SK-N-SH (cell line): ENCODE measurements at regions not wholly inside any gene's neighbourhood (a gene's known extent, or its start where the extent isn't known, plus 50 kb on each side); places are given as distances from the start of the nearest gene placed in this dataset.
A peak's percentile ranks its signal among the peaks of the same experiment; 100 is the strongest.

Source experiments
- CTCF ChIA-PET: fragments of 300-600, 350-600 bp; formaldehyde crosslinking; extraction: SDS; loops from one replicate; lab custom pipeline; 2021; lab: Yijun Ruan, JAX
- POLR2A ChIA-PET: fragments of 350-600 bp; sonication (Branson Sonifier 250); formaldehyde crosslinking; extraction: SDS; loops from one replicate; lab custom pipeline; 2020; ENCODE audit warnings: antibody characterized with exemption, inconsistent platforms; lab: Yijun Ruan, JAX
- DNase-seq: peaks from one replicate; pipeline ENCODE4 v3.0.0; 2012
- H2AFZ ChIP-seq: fragments of 200-600 bp; sonication (generic); 2 replicates; pipeline ENCODE4 v1.8.1; 2016; ENCODE audit warnings: antibody characterized with exemption, mild to moderate bottlenecking, low read depth
- H3F3A ChIP-seq: fragments of 200-600 bp; sonication (generic); replicated peaks from 2 replicates; pipeline ENCODE3; 2016; ENCODE audit warnings: antibody characterized with exemption, mild to moderate bottlenecking; ENCODE audit not compliant: insufficient read depth
- H3K27ac ChIP-seq, 2 experiments: fragments of 200-500 bp in 1 of 2; fragments of 200-600 bp in 1 of 2; sonication (Bioruptor generic) in 1 of 2; sonication (generic), shearing (Covaris generic) in 1 of 2; 2 replicates each; pipeline versions ENCODE4 v1.5.1 to v1.6.1; 2014 to 2016; ENCODE audit warnings: low read depth in 2 of 2, inconsistent platforms in 1 of 2, low read length in 1 of 2, mild to moderate bottlenecking in 1 of 2, mixed read lengths in 1 of 2
- H3K27me3 ChIP-seq: fragments of 200-600 bp; sonication (generic), shearing (Covaris generic); 2 replicates; pipeline ENCODE4 v1.6.1; 2016; ENCODE audit warnings: mixed run types; ENCODE audit not compliant: insufficient read depth
- H3K36me3 ChIP-seq, 2 experiments: fragments of 200-500 bp in 1 of 2; fragments of 200-600 bp in 1 of 2; sonication (Bioruptor generic) in 1 of 2; sonication (generic) in 1 of 2; replicated peaks in 1 of 2; 2 replicates each; pipeline versions ENCODE3 to v1.5.1; 2014 to 2016; ENCODE audit warnings: low read length in 1 of 2, mild to moderate bottlenecking in 1 of 2; ENCODE audit not compliant: insufficient read depth in 2 of 2, control insufficient read depth in 1 of 2
- H3K4me1 ChIP-seq, 2 experiments: fragments of 200-500 bp in 1 of 2; fragments of 200-600 bp in 1 of 2; sonication (Bioruptor generic) in 1 of 2; sonication (generic), shearing (Covaris generic) in 1 of 2; 2 replicates each; pipeline versions ENCODE4 v1.5.1 to v1.6.1; 2014 to 2016; ENCODE audit warnings: low read depth in 1 of 2, low read length in 1 of 2, mixed run types in 1 of 2; ENCODE audit not compliant: insufficient read depth in 2 of 2, control insufficient read depth in 1 of 2
- H3K4me2 ChIP-seq: fragments of 200-600 bp; sonication (generic), shearing (Covaris generic); 2 replicates; pipeline ENCODE4 v1.6.1; 2017; ENCODE audit warnings: mixed run types
- H3K4me3 ChIP-seq, 2 experiments: fragments of 200-500 bp in 1 of 2; fragments of 200-600 bp in 1 of 2; sonication (Bioruptor generic) in 1 of 2; sonication (generic), shearing (Covaris generic) in 1 of 2; 2 replicates each; pipeline versions ENCODE4 v1.5.1 to v1.8.1; 2014 to 2016; ENCODE audit warnings: low read depth in 2 of 2, inconsistent platforms in 1 of 2, low read length in 1 of 2, mild to moderate bottlenecking in 1 of 2, mixed read lengths in 1 of 2, moderate library complexity in 1 of 2
- H3K79me2 ChIP-seq: fragments of 200-600 bp; sonication (generic); 2 replicates; pipeline ENCODE4 v1.8.1; 2017; ENCODE audit warnings: mild to moderate bottlenecking; ENCODE audit not compliant: insufficient read depth
- H3K9ac ChIP-seq: fragments of 200-600 bp; sonication (generic); 2 replicates; pipeline ENCODE4 v1.6.1; 2017; ENCODE audit warnings: mixed run types
- H3K9me2 ChIP-seq: fragments of 200-600 bp; sonication (generic); 2 replicates; pipeline ENCODE4 v1.6.1; 2017; ENCODE audit warnings: mixed run types
- H3K9me3 ChIP-seq: fragments of 200-600 bp; sonication (generic); 2 replicates; pipeline ENCODE4 v1.6.1; 2017; ENCODE audit warnings: mixed run types, mild to moderate bottlenecking, moderate library complexity
- H4K20me1 ChIP-seq: fragments of 200-600 bp; sonication (generic); 2 replicates; pipeline ENCODE4 v1.6.1; 2017; ENCODE audit warnings: mild to moderate bottlenecking, mixed run types; ENCODE audit not compliant: insufficient read depth
- CHD2 ChIP-seq: fragments of 150-350 bp; IDR thresholded peaks from 2 replicates; pipeline ENCODE4 v1.6.1; 2018; ENCODE audit warnings: low read length; ENCODE audit not compliant: partially characterized antibody
- ELF1 ChIP-seq: IDR thresholded peaks from 2 replicates; pipeline ENCODE4 v1.4.0; 2012
- EP300 ChIP-seq, 2 experiments: IDR thresholded peaks; 2 replicates each; pipeline versions ENCODE4 v1.4.0 to v1.6.1; 2012; ENCODE audit warnings: borderline replicate concordance in 1 of 2, low read depth in 1 of 2, low read length in 1 of 2
- EZH2phosphoT487 ChIP-seq: fragments of 200-600 bp; sonication (generic); IDR thresholded peaks from 2 replicates; pipeline ENCODE4 v1.6.1; 2017; ENCODE audit warnings: low read depth, mixed run types, mild to moderate bottlenecking, antibody characterized with exemption, moderate library complexity, borderline replicate concordance
- FOXJ3 ChIP-seq: sonication (generic); formaldehyde crosslinking; IDR thresholded peaks from 2 replicates; pipeline ENCODE4 v1.5.1; 2020; ENCODE audit warnings: mild to moderate bottlenecking, missing genetic modification reagents
- FOXM1 ChIP-seq: IDR thresholded peaks from 2 replicates; pipeline ENCODE4 v1.4.0; 2012; ENCODE audit warnings: low read depth, mild to moderate bottlenecking
- GATA2 ChIP-seq: sonication (generic); formaldehyde crosslinking; IDR thresholded peaks from 2 replicates; pipeline ENCODE4 v1.5.0; 2020; ENCODE audit warnings: mild to moderate bottlenecking, missing genetic modification reagents
- MAX ChIP-seq: IDR thresholded peaks from 2 replicates; pipeline ENCODE4 v1.4.0; 2012; ENCODE audit warnings: low read depth
- MEF2A ChIP-seq: IDR thresholded peaks from 2 replicates; pipeline ENCODE4 v1.4.0; 2012; ENCODE audit warnings: low read depth, borderline replicate concordance
- NFIC ChIP-seq: IDR thresholded peaks from 2 replicates; pipeline ENCODE4 v1.4.0; 2012; ENCODE audit warnings: borderline replicate concordance
- NRF1 ChIP-seq: IDR thresholded peaks from 2 replicates; pipeline ENCODE4 v1.6.1; 2012; ENCODE audit warnings: low read depth, mild to moderate bottlenecking, low read length
- PBX3 ChIP-seq: IDR thresholded peaks from 2 replicates; pipeline ENCODE4; 2012
- POLR2AphosphoS5 ChIP-seq: IDR thresholded peaks from 2 replicates; pipeline ENCODE4 v1.6.1; 2012; ENCODE audit warnings: low read depth, low read length
- RCOR1 ChIP-seq: fragments of 150-350 bp; IDR thresholded peaks from 2 replicates; pipeline ENCODE4 v1.6.1; 2017; ENCODE audit warnings: antibody characterized with exemption, low read length
- REST ChIP-seq: IDR thresholded peaks from 2 replicates; pipeline ENCODE4 v1.6.1; 2012; ENCODE audit warnings: mild to moderate bottlenecking, low read depth, low read length, moderate library complexity
- RFX5 ChIP-seq: IDR thresholded peaks from 2 replicates; pipeline ENCODE4 v1.6.1; 2012; ENCODE audit warnings: mild to moderate bottlenecking, improper control_type of control experiment, low read length
- RXRA ChIP-seq: IDR thresholded peaks from 2 replicates; pipeline ENCODE4 v1.4.0; 2012; ENCODE audit warnings: low read depth, mild to moderate bottlenecking, borderline replicate concordance
- SIN3A ChIP-seq: IDR thresholded peaks from 2 replicates; pipeline ENCODE4 v1.6.1; 2012; ENCODE audit warnings: low read depth, mild to moderate bottlenecking, low read length, moderate library complexity, borderline replicate concordance
- TAF1 ChIP-seq: IDR thresholded peaks from 2 replicates; pipeline ENCODE4 v1.6.1; 2012; ENCODE audit warnings: low read depth, mild to moderate bottlenecking, low read length, moderate library complexity, borderline replicate concordance
- TCF12 ChIP-seq: IDR thresholded peaks from 2 replicates; pipeline ENCODE4 v1.4.0; 2012
- TEAD4 ChIP-seq: IDR thresholded peaks from 2 replicates; pipeline ENCODE4 v1.4.0; 2012; ENCODE audit warnings: mild to moderate bottlenecking, borderline replicate concordance; ENCODE audit not compliant: insufficient read depth
- USF1 ChIP-seq: IDR thresholded peaks from 2 replicates; pipeline ENCODE4 v1.4.0; 2012; ENCODE audit warnings: low read depth, borderline replicate concordance
- USF2 ChIP-seq: fragments of 150-350 bp; IDR thresholded peaks from 2 replicates; pipeline ENCODE4 v1.6.1; 2017; ENCODE audit warnings: antibody characterized with exemption, low read length, low read depth, borderline replicate concordance
- YY1 ChIP-seq: IDR thresholded peaks from 2 replicates; pipeline ENCODE4 v1.4.0; 2012; ENCODE audit warnings: low read depth, mild to moderate bottlenecking
- ZBTB33 ChIP-seq: IDR thresholded peaks from 2 replicates; pipeline ENCODE4 v1.4.0; 2012; ENCODE audit warnings: low read depth, borderline replicate concordance
- WGBS: methylation state at CpG from one replicate; pipeline ENCODE4 v1.1.6; 2017; ENCODE audit warnings: low lambda C conversion rate; 5-methylcytosine and 5-hydroxymethylcytosine counted together

GRCh38 chr20:48041078-48041780, 255.9 kb upstream of the SULF2 start:
- Histone ChIP-seq H3K4me1 (peaks cover 0 to 14% of the 10 kb centered on the region in 2 experiments; a peak in 1 of 4 replicates), H3K36me3 (no peaks in the 10 kb centered on the region), H3K27me3 (no peaks in the 10 kb centered on the region), H3K4me3 (no peak overlapping the region), H3K27ac (peak overlapping the region in 1 of 2 experiments; percentile 86; a peak in 2 of 4 replicates), H3K9me2 (no peaks in the 10 kb centered on the region), H3F3A (no peaks in the 10 kb centered on the region), H4K20me1 (no peaks in the 10 kb centered on the region), H3K9me3 (no peaks in the 10 kb centered on the region), H3K9ac (no peak overlapping the region), H3K4me2 (no peak overlapping the region), H2AFZ (no peak overlapping the region), H3K79me2 (no peaks in the 10 kb centered on the region)
- ChIA-PET CTCF (interaction anchor here (0.7 to 3.8 kb wide), 8 partner anchors 11 to 579 kb away, joined by 3 to 30 read pairs (median 3); partner anchors contain the start of gene SULF2), POLR2A (interaction anchor here (0.6 kb wide), 1 partner anchor 215 kb away, joined by 3 read pairs; no protein-coding TSS in a partner anchor)
- 21% methylated on average over 17 of the region's 17 CpGs for WGBS
- peak; percentile 70 for DNase-seq
- no peak for TF ChIP-seq RFX5
- TF ChIP-seq FOXJ3 (CRISPR knock-in tag): peak; percentile 94
- no peak for TF ChIP-seq MAX
- no peak for TF ChIP-seq ZBTB33
- TF ChIP-seq ELF1: no peak
- no peak for TF ChIP-seq PBX3
- TF ChIP-seq RCOR1: peak; percentile 87
- no peak for TF ChIP-seq TAF1
- TF ChIP-seq CHD2: no peak
- TF ChIP-seq USF1: peak; percentile 36; the same call in 1 of the 2 replicates
- TF ChIP-seq TEAD4: no peak
- no peak for TF ChIP-seq USF2
- TF ChIP-seq RXRA: no peak
- peak in 1 of 2 experiments; percentile 65; a peak in 1 of 4 replicates for TF ChIP-seq EP300 (IDR thresholded peaks at IDR 0.05; ENCODE audit: borderline replicate concordance in 1 of 2, low read depth in 1 of 2, low read length in 1 of 2)
- peak; percentile 97 for TF ChIP-seq GATA2
- TF ChIP-seq NFIC: no peak
- TF ChIP-seq YY1: no peak
- TF ChIP-seq NRF1: no peak
- TF ChIP-seq SIN3A: no peak
- TF ChIP-seq FOXM1: no peak
- peak; percentile 30; the same call in 1 of the 2 replicates for TF ChIP-seq TCF12
- TF ChIP-seq MEF2A: no peak
- TF ChIP-seq REST: no peak
- TF ChIP-seq POLR2AphosphoS5: peak; percentile 24; the same call in 1 of the 2 replicates
- no peak for TF ChIP-seq EZH2phosphoT487
